ENCODE measurements at regions not wholly inside any gene's neighbourhood (a gene's known extent, or its start where the extent isn't known, plus 50 kb on each side); places are given as distances from the start of the nearest gene placed in this dataset.

- no peak for TF ChIP-seq CTCF (IDR thresholded peaks at IDR 0.05)
These were observed 131.5 kb downstream of the CCDC34 start for GRCh38 chr11:27231530-27231929.

- TF ChIP-seq CTCF (IDR thresholded peaks at IDR 0.05) = no peak
These were observed 132.8 kb downstream of the CCDC34 start for GRCh38 chr11:27230192-27230572.

GRCh38 chr11:27229511-27230191 lies 133.4 kb downstream of the CCDC34 start:
- TF ChIP-seq CTCF (IDR thresholded peaks at IDR 0.05) = no peak

GRCh38 chr11:27228906-27229290 lies 134.1 kb downstream of the CCDC34 start:
- TF ChIP-seq CTCF (IDR thresholded peaks at IDR 0.05) = no peak

- no peak for TF ChIP-seq CTCF (IDR thresholded peaks at IDR 0.05)
These were observed 134.6 kb downstream of the CCDC34 start for GRCh38 chr11:27228232-27228905.

GRCh38 chr11:27227736-27228135 lies 135.3 kb downstream of the CCDC34 start:
- TF ChIP-seq CTCF (IDR thresholded peaks at IDR 0.05) = no peak

- no peak for TF ChIP-seq CTCF (IDR thresholded peaks at IDR 0.05)
These were observed 144.5 kb downstream of the CCDC34 start for GRCh38 chr11:27218421-27219038.

Data from LNCAP (cell line).